Liver (tissue), 8 donors: ENCODE measurements at regions not wholly inside any gene's neighbourhood (a gene's known extent, or its start where the extent isn't known, plus 50 kb on each side); places are given as distances from the start of the nearest gene placed in this dataset.

Experiments used
- DNase-seq: peaks from one replicate; pipeline ENCODE4 v3.0.0-alpha.2; 2017; ENCODE audit warnings: low spot score
- H3K27ac ChIP-seq, 2 donors: one replicate each; pipeline ENCODE4 v1.7.0; 2013; ENCODE audit warnings: inconsistent platforms in 2 of 2, low read length in 2 of 2, control low read depth in 1 of 2, low read depth in 1 of 2, mild to moderate bottlenecking in 1 of 2
- H3K27me3 ChIP-seq, 4 donors: one replicate each; pipeline versions ENCODE4 v1.6.1 to v1.7.0; 2013; ENCODE audit warnings: low read length in 3 of 4, inconsistent platforms in 1 of 4, mild to moderate bottlenecking in 1 of 4, moderate library complexity in 1 of 4; ENCODE audit not compliant: control insufficient read depth in 4 of 4, insufficient read depth in 4 of 4
- H3K36me3 ChIP-seq, 4 donors: one replicate each; pipeline versions ENCODE4 v1.6.1 to v1.7.0; 2013; ENCODE audit warnings: low read length in 3 of 4, mild to moderate bottlenecking in 3 of 4, low read depth in 1 of 4, moderate library complexity in 1 of 4; ENCODE audit not compliant: control insufficient read depth in 4 of 4, insufficient read depth in 3 of 4
- H3K4me1 ChIP-seq, 4 donors: one replicate each; pipeline versions ENCODE4 v1.6.1 to v1.7.0; 2013; ENCODE audit warnings: low read length in 3 of 4, mild to moderate bottlenecking in 3 of 4, moderate library complexity in 1 of 4; ENCODE audit not compliant: control insufficient read depth in 4 of 4, insufficient read depth in 4 of 4
- H3K4me3 ChIP-seq, 3 donors: one replicate each; pipeline versions ENCODE4 v1.6.1 to v1.7.0; 2013; ENCODE audit warnings: low read length in 3 of 3, control low read depth in 1 of 3, low read depth in 1 of 3, mild to moderate bottlenecking in 1 of 3
- H3K9ac ChIP-seq, 2 donors: one replicate each; pipeline ENCODE4 v1.7.0; 2013; ENCODE audit warnings: low read length in 2 of 2, mild to moderate bottlenecking in 2 of 2, moderate library complexity in 2 of 2, control low read depth in 1 of 2, low read depth in 1 of 2
- H3K9me3 ChIP-seq, 4 donors: one replicate each; pipeline versions ENCODE4 v1.6.1 to v1.7.0; 2013; ENCODE audit warnings: low read length in 3 of 4; ENCODE audit not compliant: control insufficient read depth in 4 of 4
- ATF3 ChIP-seq: IDR thresholded peaks from 2 replicates; pipeline ENCODE4 v1.6.1; 2016; ENCODE audit warnings: antibody characterized with exemption
- CTCF ChIP-seq: fragments of 150-350 bp; IDR thresholded peaks from 2 replicates; pipeline ENCODE4 v1.5.1; 2017; ENCODE audit warnings: improper control_type of control experiment, low read depth, low read length; ENCODE audit not compliant: missing input control
- EGR1 ChIP-seq, 2 donors: IDR thresholded peaks; 2 replicates each; pipeline ENCODE4 v1.6.1; 2016 to 2018; ENCODE audit warnings: antibody characterized with exemption in 2 of 2, low read depth in 2 of 2
- FOXA1 ChIP-seq: IDR thresholded peaks from 2 replicates; pipeline ENCODE4 v1.6.1; 2016; ENCODE audit warnings: antibody characterized with exemption
- FOXA2 ChIP-seq: IDR thresholded peaks from 2 replicates; pipeline ENCODE4 v1.6.1; 2016; ENCODE audit warnings: antibody characterized with exemption
- GABPA ChIP-seq, 2 donors: IDR thresholded peaks in 1 of 2; conservative IDR thresholded peaks in 1 of 2; 2 replicates each; pipeline ENCODE4 v1.6.1; 2016; ENCODE audit warnings: antibody characterized with exemption in 2 of 2, mild to moderate bottlenecking in 1 of 2, moderate library complexity in 1 of 2
- HNF4A ChIP-seq, 2 donors: conservative IDR thresholded peaks; 2 replicates each; pipeline ENCODE4 v1.6.1; 2016; ENCODE audit warnings: antibody characterized with exemption in 2 of 2, mild to moderate bottlenecking in 2 of 2
- HNF4G ChIP-seq: IDR thresholded peaks from 2 replicates; pipeline ENCODE4 v1.6.1; 2016; ENCODE audit warnings: antibody characterized with exemption
- JUND ChIP-seq, 2 donors: IDR thresholded peaks; 2 replicates each; pipeline ENCODE4 v1.6.1; 2016; ENCODE audit warnings: antibody characterized with exemption in 2 of 2
- MAX ChIP-seq: IDR thresholded peaks from 2 replicates; pipeline ENCODE4 v1.6.1; 2016; ENCODE audit warnings: antibody characterized with exemption
- NR2F2 ChIP-seq: IDR thresholded peaks from 2 replicates; pipeline ENCODE4 v1.6.1; 2016; ENCODE audit warnings: antibody characterized with exemption
- RAD21 ChIP-seq, 2 donors: IDR thresholded peaks; 2 replicates each; pipeline ENCODE4 v1.6.1; 2016; ENCODE audit warnings: antibody characterized with exemption in 2 of 2, mild to moderate bottlenecking in 2 of 2
- REST ChIP-seq: IDR thresholded peaks from 2 replicates; pipeline ENCODE4 v1.6.1; 2016; ENCODE audit warnings: antibody characterized with exemption, mild to moderate bottlenecking
- RXRA ChIP-seq, 2 donors: IDR thresholded peaks; 2 replicates each; pipeline ENCODE4 v1.6.1; 2017 to 2018; ENCODE audit warnings: antibody characterized with exemption in 2 of 2, mild to moderate bottlenecking in 1 of 2
- SP1 ChIP-seq: IDR thresholded peaks from 2 replicates; pipeline ENCODE4 v1.6.1; 2018; ENCODE audit warnings: antibody characterized with exemption, mild to moderate bottlenecking
- TAF1 ChIP-seq: conservative IDR thresholded peaks from 2 replicates; pipeline ENCODE4 v1.6.1; 2016; ENCODE audit warnings: antibody characterized with exemption, mild to moderate bottlenecking
- YY1 ChIP-seq: IDR thresholded peaks from 2 replicates; pipeline ENCODE4 v1.6.1; 2016; ENCODE audit warnings: antibody characterized with exemption, mild to moderate bottlenecking
- ZBTB33 ChIP-seq: IDR thresholded peaks from 2 replicates; pipeline ENCODE4 v1.6.1; 2016; ENCODE audit warnings: antibody characterized with exemption
- WGBS: extraction: QIAGEN DNeasy Blood & Tissue Kit; methylation state at CpG from one replicate; pipeline ENCODE4 v1.1.7; 2013; 5-methylcytosine and 5-hydroxymethylcytosine counted together
- donor health status: healthy.
- donor health status: healthy.
- donor health status: healthy.
- donor health status: healthy.
- donor health status: healthy.

GRCh38 chr20:24747010-24747712 is 201.9 kb upstream of the CST7 start:
- Histone ChIP-seq H3K4me3 (no peak overlapping the region), H3K4me1 (no peaks in the 10 kb centered on the region), H3K27me3 (no peaks in the 10 kb centered on the region), H3K9ac (no peak overlapping the region), H3K27ac (no peak overlapping the region), H3K36me3 (no peaks in the 10 kb centered on the region), H3K9me3 (no peaks in the 10 kb centered on the region)
- 78% methylated on average over 10 of the region's 10 CpGs for WGBS
- no peak for TF ChIP-seq HNF4A (conservative IDR thresholded peaks at IDR 0.05)
- DNase-seq, result no peak

GRCh38 chr20:24747881-24748595 is 201.0 kb upstream of the CST7 start:
- no peaks in the 10 kb centered on the region for H3K4me1 ChIP-seq
- TF ChIP-seq HNF4A (conservative IDR thresholded peaks at IDR 0.05) (no peak), NR2F2 (no peak), CTCF (no peak), ZBTB33 (no peak), GABPA (IDR thresholded peaks at IDR 0.05 in 1 of 2, conservative IDR thresholded peaks at IDR 0.05 in 1 of 2) (no peak), FOXA2 (no peak), TAF1 (no peak), MAX (no peak), JUND (IDR thresholded peaks at IDR 0.05) (no peak), HNF4G (no peak), EGR1 (IDR thresholded peaks at IDR 0.05; ENCODE audit: low read depth in 2 of 2) (no peak), ATF3 (no peak), FOXA1 (no peak), RXRA (IDR thresholded peaks at IDR 0.05) (no peak), RAD21 (IDR thresholded peaks at IDR 0.05) (no peak), REST (no peak), YY1 (no peak), SP1 (no peak)
- no peak overlapping the region for H3K27ac ChIP-seq
- no peak overlapping the region for H3K9ac ChIP-seq
- H3K9me3 ChIP-seq, result no peaks in the 10 kb centered on the region
- H3K36me3 ChIP-seq, result no peaks in the 10 kb centered on the region
- H3K4me3 ChIP-seq, result no peak overlapping the region
- 91% methylated on average over 5 of the region's 5 CpGs for WGBS
- H3K27me3 ChIP-seq, result no peaks in the 10 kb centered on the region
- no peak for DNase-seq
